Endodermal cell (in vitro differentiated cells): ENCODE measurements at regions not wholly inside any gene's neighbourhood (a gene's known extent, or its start where the extent isn't known, plus 50 kb on each side); places are given as distances from the start of the nearest gene placed in this dataset.

Experiments
- DNase-seq: peaks from one replicate; pipeline ENCODE4 v3.0.0-alpha.2; 2017
- H3K27ac ChIP-seq: 2 replicates; pipeline ENCODE4 v1.5.1; 2013; ENCODE audit warnings: mild to moderate bottlenecking, low read depth, low read length, moderate library complexity
- H3K27me3 ChIP-seq: 2 replicates; pipeline ENCODE4 v1.6.1; 2013; ENCODE audit warnings: mild to moderate bottlenecking, low read length, moderate library complexity; ENCODE audit not compliant: insufficient read depth, control insufficient read depth, poor library complexity, severe bottlenecking
- H3K36me3 ChIP-seq: 2 replicates; pipeline ENCODE4 v1.7.0; 2013; ENCODE audit warnings: mild to moderate bottlenecking, low read length, moderate library complexity; ENCODE audit not compliant: control insufficient read depth, insufficient read depth
- H3K4me1 ChIP-seq: one replicate; pipeline ENCODE4 v1.7.0; 2013; ENCODE audit warnings: low read length; ENCODE audit not compliant: control insufficient read depth, insufficient read depth
- H3K4me3 ChIP-seq: 2 replicates; pipeline ENCODE4 v1.5.1; 2013; ENCODE audit warnings: mild to moderate bottlenecking, low read length, moderate library complexity
- H3K9ac ChIP-seq: 2 replicates; pipeline ENCODE4 v1.6.1; 2013; ENCODE audit warnings: mild to moderate bottlenecking, low read length, moderate library complexity; ENCODE audit not compliant: poor library complexity, severe bottlenecking; ENCODE audit errors: extremely low read depth
- H3K9me3 ChIP-seq: 2 replicates; pipeline ENCODE4 v1.6.1; 2013; ENCODE audit warnings: mild to moderate bottlenecking, low read length, moderate library complexity; ENCODE audit not compliant: control insufficient read depth
- H3K27ac Mint-ChIP-seq: 2 replicates; pipeline ENCODE4 v1.8.0; 2020; ENCODE audit warnings: mixed read lengths
- H3K27me3 Mint-ChIP-seq: 2 replicates; pipeline ENCODE4 v1.8.0; 2021; ENCODE audit warnings: mild to moderate bottlenecking, mixed read lengths; ENCODE audit not compliant: insufficient read depth
- H3K36me3 Mint-ChIP-seq: 2 replicates; pipeline ENCODE4 v1.8.0; 2020; ENCODE audit warnings: low read depth, mixed read lengths
- H3K4me1 Mint-ChIP-seq: 2 replicates; pipeline ENCODE4 v1.8.0; 2020; ENCODE audit warnings: mixed read lengths
- H3K4me3 Mint-ChIP-seq: 2 replicates; pipeline ENCODE4 v1.8.0; 2020; ENCODE audit warnings: mild to moderate bottlenecking, moderate library complexity, mixed read lengths
- H3K9me3 Mint-ChIP-seq: 2 replicates; pipeline ENCODE4 v1.8.0; 2020; ENCODE audit warnings: mild to moderate bottlenecking, mixed read lengths
- WGBS, 2 experiments: methylation state at CpG; one replicate each; pipeline versions ENCODE4 v1.1.5 to v1.1.7; 2013; ENCODE audit warnings: missing lambda C conversion rate in 2 of 2, mixed read lengths in 1 of 2; ENCODE audit not compliant: insufficient coverage in 1 of 2, insufficient read length in 1 of 2; 5-methylcytosine and 5-hydroxymethylcytosine counted together
- TF ChIP-seq, protein P1 (sequence below): fragments of 200-600 bp; sonication (generic); conservative IDR thresholded peaks from 2 replicates; pipeline ENCODE4 v1.5.0; 2021; ENCODE audit warnings: antibody characterized with exemption, mild to moderate bottlenecking

DNA sequence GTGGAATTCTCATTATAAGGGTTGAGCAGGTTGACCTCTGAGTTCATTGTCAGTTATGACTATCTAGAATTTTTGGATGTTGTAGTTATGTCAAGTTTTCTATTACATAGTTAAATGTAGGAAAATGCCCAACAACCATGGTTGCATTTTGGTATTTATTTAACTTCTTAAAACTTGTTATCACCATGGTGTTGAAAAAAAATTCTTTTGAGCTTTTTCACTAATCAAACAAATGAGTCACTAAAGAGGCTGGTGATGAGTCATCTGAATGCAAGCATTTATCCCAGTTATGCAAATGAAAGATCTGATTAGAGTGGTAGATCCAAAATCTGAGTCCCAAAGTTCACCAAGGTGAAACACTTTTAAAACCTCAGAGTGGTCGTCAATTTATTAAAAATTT lies 624.7 kb upstream of the IGFBP3 start:
- Histone ChIP-seq H3K9ac (no peak overlapping the region), H3K4me3 (no peak overlapping the region), H3K27me3 (no peaks in the 10 kb centered on the region), H3K36me3 (no peaks in the 10 kb centered on the region), H3K4me1 (no peaks in the 10 kb centered on the region), H3K27ac (no peak overlapping the region), H3K9me3 (peaks cover 4% of the 10 kb centered on the region)
- H3K27me3 Mint-ChIP-seq, result no peaks in the 10 kb centered on the region
- no peak overlapping the region for H3K4me3 Mint-ChIP-seq
- H3K9me3 Mint-ChIP-seq, result peaks cover 6% of the 10 kb centered on the region
- H3K4me1 Mint-ChIP-seq, result peaks cover 34% of the 10 kb centered on the region
- WGBS, 2 experiments, result 83% methylated on average over 1 of the region's 1 CpG; no CpG with 5 or more reads in 1 of the 2 experiments
- no peak for DNase-seq
- no peak overlapping the region for H3K27ac Mint-ChIP-seq
- H3K36me3 Mint-ChIP-seq, result no peaks in the 10 kb centered on the region
- TF ChIP-seq, protein P1, sequence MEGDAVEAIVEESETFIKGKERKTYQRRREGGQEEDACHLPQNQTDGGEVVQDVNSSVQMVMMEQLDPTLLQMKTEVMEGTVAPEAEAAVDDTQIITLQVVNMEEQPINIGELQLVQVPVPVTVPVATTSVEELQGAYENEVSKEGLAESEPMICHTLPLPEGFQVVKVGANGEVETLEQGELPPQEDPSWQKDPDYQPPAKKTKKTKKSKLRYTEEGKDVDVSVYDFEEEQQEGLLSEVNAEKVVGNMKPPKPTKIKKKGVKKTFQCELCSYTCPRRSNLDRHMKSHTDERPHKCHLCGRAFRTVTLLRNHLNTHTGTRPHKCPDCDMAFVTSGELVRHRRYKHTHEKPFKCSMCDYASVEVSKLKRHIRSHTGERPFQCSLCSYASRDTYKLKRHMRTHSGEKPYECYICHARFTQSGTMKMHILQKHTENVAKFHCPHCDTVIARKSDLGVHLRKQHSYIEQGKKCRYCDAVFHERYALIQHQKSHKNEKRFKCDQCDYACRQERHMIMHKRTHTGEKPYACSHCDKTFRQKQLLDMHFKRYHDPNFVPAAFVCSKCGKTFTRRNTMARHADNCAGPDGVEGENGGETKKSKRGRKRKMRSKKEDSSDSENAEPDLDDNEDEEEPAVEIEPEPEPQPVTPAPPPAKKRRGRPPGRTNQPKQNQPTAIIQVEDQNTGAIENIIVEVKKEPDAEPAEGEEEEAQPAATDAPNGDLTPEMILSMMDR, result no peak

GRCh38 chr7:46544396-46545008 lies 623.4 kb upstream of the IGFBP3 start:
- Histone ChIP-seq H3K4me3 (no peak overlapping the region), H3K27ac (no peak overlapping the region), H3K4me1 (no peaks in the 10 kb centered on the region), H3K9ac (no peak overlapping the region), H3K36me3 (no peaks in the 10 kb centered on the region), H3K27me3 (no peaks in the 10 kb centered on the region), H3K9me3 (peaks cover 4% of the 10 kb centered on the region)
- Mint-ChIP-seq H3K36me3 (no peaks in the 10 kb centered on the region), H3K9me3 (peaks cover 6% of the 10 kb centered on the region), H3K4me1 (peaks cover 40% of the 10 kb centered on the region), H3K4me3 (no peak overlapping the region), H3K27ac (no peak overlapping the region), H3K27me3 (no peaks in the 10 kb centered on the region)
- 85% methylated on average over 2 of the region's 2 CpGs; no CpG with 5 or more reads in 1 of the 2 experiments for WGBS, 2 experiments
- TF ChIP-seq, protein P1, result no peak
- DNase-seq, result no peak

DNA sequence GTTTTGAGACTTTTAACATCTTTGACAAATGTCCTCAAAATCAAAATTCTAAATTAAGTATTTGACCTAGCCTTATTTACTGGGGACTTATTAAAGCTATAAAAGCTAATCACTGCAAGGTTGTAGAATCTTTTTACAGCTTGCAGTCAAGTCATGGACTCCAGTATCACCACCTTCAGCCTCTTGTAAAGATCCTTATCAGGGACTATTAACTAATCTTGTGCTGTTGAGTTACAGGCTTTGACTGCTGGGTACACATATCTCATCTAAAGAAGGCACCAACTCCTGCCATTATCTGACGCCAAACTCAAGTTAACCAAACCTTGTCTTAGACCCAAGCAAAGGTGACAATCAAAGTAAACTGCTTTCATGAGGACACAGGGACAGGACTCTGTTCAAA lies 621.0 kb upstream of the IGFBP3 start:
- H3K9me3 Mint-ChIP-seq, result peaks cover under 1% of the 10 kb centered on the region
- Histone ChIP-seq H3K9ac (no peak overlapping the region), H3K9me3 (no peaks in the 10 kb centered on the region), H3K4me1 (no peaks in the 10 kb centered on the region), H3K4me3 (no peak overlapping the region), H3K27ac (no peak overlapping the region), H3K27me3 (no peaks in the 10 kb centered on the region), H3K36me3 (no peaks in the 10 kb centered on the region)
- TF ChIP-seq, protein P1, result no peak
- no peak overlapping the region for H3K4me3 Mint-ChIP-seq
- no peak for DNase-seq
- H3K27me3 Mint-ChIP-seq, result peaks cover 2% of the 10 kb centered on the region
- H3K4me1 Mint-ChIP-seq, result peaks cover 41% of the 10 kb centered on the region
- H3K27ac Mint-ChIP-seq, result no peak overlapping the region
- 91% methylated on average over 1 of the region's 1 CpG; no CpG with 5 or more reads in 1 of the 2 experiments for whole genome bisulfite sequencing, 2 experiments
- H3K36me3 Mint-ChIP-seq, result no peaks in the 10 kb centered on the region
